HG02981 (cell line): ENCODE measurements at regions not wholly inside any gene's neighbourhood (a gene's known extent, or its start where the extent isn't known, plus 50 kb on each side); places are given as distances from the start of the nearest gene placed in this dataset.

Experiments
- ATAC-seq: cut with Tn5 transposase; IDR thresholded peaks from one replicate; pipeline ENCODE4 v1.9.1; 2021; ENCODE audit warnings: mild to moderate bottlenecking, moderate library complexity; ENCODE audit not compliant: unreplicated experiment

- no peak for ATAC-seq
Observed at GRCh38 chr18:72601944-72602343, 57.8 kb upstream of the CBLN2 start.

GRCh38 chr18:72601481-72601880 is 57.3 kb upstream of the CBLN2 start:
- ATAC-seq = no peak
